GM12865 (cell line): ENCODE measurements at regions not wholly inside any gene's neighbourhood (a gene's known extent, or its start where the extent isn't known, plus 50 kb on each side); places are given as distances from the start of the nearest gene placed in this dataset.

Experiments
- DNase-seq: peaks from one replicate; pipeline ENCODE4 v3.0.0; 2010; ENCODE audit warnings: low read depth
- H3K4me3 ChIP-seq: 2 replicates; pipeline ENCODE4 v1.5.1; 2011; ENCODE audit warnings: mild to moderate bottlenecking, low read depth, low read length, control low read depth
- TF ChIP-seq, protein P1 (sequence below): IDR thresholded peaks from 2 replicates; pipeline ENCODE4 v1.5.1; 2011; ENCODE audit warnings: low read length, control low read depth, low read depth, inconsistent platforms; ENCODE audit not compliant: insufficient read depth; ENCODE audit errors: missing control alignments

DNA sequence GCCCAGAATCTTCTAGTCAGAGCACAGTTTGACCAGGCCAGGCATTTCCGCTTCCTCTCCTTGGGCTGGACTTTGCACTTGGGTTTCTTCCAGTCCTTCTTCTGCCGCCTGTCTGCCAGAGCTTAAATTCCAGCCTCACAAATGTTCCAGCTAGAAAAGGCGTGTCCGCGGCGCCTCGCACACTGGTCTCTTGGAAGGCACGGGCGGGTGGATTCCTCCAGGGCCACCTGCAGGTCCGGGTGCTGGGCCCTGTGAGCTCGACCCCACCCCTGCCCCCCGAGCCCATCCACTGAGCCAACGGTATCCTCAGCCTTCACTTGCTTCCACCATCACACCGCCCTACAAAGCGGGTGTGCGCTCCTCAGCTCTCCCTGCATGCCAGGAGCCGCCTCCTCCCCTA is 2026.5 kb downstream of the TP53TG3F start:
- H3K4me3 ChIP-seq: no peak overlapping the region
- TF ChIP-seq, protein P1, sequence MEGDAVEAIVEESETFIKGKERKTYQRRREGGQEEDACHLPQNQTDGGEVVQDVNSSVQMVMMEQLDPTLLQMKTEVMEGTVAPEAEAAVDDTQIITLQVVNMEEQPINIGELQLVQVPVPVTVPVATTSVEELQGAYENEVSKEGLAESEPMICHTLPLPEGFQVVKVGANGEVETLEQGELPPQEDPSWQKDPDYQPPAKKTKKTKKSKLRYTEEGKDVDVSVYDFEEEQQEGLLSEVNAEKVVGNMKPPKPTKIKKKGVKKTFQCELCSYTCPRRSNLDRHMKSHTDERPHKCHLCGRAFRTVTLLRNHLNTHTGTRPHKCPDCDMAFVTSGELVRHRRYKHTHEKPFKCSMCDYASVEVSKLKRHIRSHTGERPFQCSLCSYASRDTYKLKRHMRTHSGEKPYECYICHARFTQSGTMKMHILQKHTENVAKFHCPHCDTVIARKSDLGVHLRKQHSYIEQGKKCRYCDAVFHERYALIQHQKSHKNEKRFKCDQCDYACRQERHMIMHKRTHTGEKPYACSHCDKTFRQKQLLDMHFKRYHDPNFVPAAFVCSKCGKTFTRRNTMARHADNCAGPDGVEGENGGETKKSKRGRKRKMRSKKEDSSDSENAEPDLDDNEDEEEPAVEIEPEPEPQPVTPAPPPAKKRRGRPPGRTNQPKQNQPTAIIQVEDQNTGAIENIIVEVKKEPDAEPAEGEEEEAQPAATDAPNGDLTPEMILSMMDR: no peak
- DNase-seq: no peak

DNA sequence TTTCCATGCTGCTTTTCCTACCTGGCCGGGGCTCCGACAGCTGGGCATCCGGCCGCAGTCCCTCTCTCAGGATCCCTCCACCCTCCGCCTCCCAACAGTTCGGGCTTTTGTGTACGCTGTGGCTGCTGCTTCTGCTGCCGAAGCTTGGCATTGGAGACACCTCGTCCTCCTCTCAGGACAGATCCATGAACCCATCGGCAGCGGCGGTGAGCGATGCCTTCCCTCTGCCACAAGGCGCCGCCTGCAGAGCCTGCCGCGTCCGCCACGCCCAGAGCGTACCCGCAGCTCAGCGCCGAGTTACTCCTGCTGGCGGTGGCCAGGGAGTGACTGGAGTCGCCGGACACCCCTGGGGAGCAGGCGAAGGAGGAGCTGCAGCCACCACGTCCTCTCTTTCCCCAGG is 2032.8 kb downstream of the TP53TG3F start:
- DNase-seq: no peak
- no peak overlapping the region for H3K4me3 ChIP-seq

DNA sequence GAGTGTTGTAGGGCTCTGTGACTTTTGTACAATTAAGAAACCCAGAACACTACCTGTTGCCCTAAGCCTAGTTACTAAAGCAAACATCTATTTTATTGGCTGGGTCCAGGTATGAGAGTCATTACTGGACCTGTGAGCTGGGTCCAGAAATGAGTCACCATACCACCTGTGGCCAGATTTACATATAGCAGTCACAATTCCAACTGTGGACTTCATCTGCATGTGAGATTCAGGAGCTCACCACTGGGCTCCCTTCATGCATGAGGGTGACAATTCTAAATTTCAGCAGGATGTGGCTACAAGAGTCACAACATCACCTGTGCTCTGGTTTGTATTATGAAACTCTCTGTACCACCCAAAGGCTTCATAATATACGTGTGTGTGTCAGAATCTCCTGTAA is 2038.0 kb downstream of the TP53TG3F start:
- peak; percentile 9 for DNase-seq
- TF ChIP-seq, protein P1: no peak
- H3K4me3 ChIP-seq: no peak overlapping the region

More for the DNA sequence above, 2032.8 kb downstream of the TP53TG3F start:
- TF ChIP-seq, protein P1: no peak

DNA sequence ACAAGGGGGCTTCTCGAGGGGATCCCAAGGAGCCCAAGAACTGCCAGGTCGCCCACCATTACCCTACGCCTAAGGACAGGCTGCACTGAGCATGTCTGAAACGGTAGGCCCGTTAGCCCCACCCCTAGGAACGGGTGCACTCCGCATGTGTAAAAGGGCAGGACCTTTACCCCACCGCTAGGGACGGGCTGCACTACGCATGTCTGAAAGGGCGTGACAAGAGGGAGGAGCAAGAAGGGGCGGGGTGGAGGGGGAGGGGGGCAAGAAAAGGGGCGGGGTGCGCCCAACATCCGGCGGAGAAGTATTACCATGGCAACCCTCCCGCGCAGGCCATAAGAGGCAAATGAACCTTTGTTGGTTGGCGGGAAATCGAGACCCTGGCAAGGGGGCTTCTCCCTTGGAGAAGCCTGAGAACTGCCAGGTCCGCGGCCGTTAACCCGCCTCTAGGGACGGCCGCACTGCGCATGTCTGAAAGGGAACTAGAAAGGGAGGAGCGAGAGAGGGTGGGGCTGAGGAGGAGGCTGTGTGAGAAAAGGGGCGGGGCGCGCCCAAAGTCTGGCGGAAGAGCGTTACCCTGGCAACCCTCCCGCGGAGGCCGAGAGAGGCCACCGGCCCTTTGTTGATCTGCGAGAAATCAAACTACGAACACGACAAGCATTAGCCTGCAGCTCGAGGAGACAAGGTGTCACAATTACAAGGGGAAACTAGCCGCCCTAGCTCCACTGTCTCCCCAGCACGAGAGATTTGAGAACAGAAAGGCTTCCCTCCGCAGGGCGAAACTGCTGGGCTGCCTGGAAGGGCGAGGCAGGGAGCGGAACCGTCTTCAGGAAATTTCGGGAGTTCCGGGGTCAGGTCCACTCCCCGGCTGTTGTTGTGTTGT is 2046.8 kb downstream of the TP53TG3F start:
- TF ChIP-seq, protein P1: no peak
- DNase-seq: no peak
- no peak overlapping the region for H3K4me3 ChIP-seq

DNA sequence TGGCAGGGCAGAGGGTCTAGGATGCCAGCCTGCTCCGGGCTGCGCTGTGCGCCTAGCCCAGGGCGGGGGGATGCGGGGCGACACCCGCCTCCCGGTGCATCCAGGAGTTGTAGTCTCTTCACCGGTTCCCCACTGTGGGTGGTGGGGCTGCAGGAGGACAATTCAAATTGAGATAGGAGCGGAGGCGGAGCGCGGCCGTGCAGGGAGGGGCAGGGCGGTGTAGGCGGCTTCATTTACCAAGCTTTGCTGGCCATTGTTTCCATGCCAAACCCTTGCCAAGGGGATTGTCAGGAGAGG is 2047.4 kb downstream of the TP53TG3F start:
- H3K4me3 ChIP-seq: no peak overlapping the region
- DNase-seq: no peak
- TF ChIP-seq, protein P1: no peak

DNA sequence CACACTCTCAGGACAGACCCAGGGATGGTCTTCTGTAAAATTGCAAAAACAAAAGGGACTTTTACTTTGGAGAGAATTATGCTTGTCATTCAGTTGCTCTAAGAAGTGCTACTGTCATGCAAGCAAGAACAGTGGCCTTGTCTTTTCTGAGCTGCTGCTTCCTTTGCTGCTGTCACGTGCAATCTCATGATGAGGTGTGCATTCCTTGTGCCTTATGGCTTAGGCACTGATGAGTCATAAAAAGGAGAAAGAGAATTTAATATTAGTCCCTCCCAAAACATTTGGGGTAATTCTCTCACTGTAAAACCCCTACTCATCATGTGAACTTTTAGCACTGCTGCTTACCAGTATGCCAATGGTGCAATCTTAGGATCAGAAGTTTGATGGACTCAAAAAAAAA is 2051.3 kb downstream of the TP53TG3F start:
- TF ChIP-seq, protein P1: no peak

DNA sequence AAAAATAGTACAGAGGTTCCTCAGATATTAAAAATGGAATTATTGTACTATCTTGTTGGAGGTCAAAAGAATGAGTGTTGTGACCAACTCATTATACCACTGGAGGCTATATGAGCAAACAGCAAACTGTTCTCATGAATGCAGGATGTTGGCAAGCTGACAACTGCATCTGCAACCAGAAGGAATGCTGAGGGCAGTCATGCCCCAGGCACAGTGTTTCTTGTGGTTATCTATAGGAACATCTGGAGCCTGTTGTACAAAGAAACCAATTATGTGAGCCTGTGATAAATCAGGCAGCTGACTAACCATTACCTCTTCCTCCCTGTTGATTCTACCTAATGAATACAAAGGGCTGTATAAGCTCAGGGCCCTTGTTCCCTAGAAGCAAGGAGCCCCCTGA is 2057.1 kb downstream of the TP53TG3F start:
- TF ChIP-seq, protein P1: no peak
- no peak for DNase-seq
- H3K4me3 ChIP-seq: no peak overlapping the region

More for the DNA sequence above, 2051.3 kb downstream of the TP53TG3F start:
- no peak for DNase-seq
- H3K4me3 ChIP-seq: no peak overlapping the region
